ENCODE measurements at regions not wholly inside any gene's neighbourhood (a gene's known extent, or its start where the extent isn't known, plus 50 kb on each side); places are given as distances from the start of the nearest gene placed in this dataset.
"Not testable (repeated sequence)": the region's sequence is repeated elsewhere in the genome, so short reads cannot be mapped to it uniquely, and the experiment has no call there.

DNA sequence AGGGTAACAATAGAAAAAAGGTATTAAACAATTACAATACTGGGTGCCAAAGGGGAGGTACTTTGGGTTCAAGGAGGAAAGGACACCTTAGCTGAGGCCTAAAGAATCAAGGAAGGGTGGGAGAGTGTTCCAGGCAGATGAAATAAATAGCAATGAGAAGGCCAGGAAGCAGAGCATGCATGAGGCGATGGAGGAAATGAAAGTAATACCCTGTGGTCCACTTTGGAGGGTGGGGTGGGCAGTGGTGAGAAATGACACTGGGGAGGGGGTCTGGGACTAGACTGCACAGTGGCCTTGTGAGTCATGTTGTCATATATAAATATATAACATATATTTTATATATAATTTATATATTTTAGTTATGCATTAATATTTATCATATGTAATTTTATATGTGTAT is 55.9 kb downstream of the BHLHE40 start:
- DNase-seq: no peak

DNA sequence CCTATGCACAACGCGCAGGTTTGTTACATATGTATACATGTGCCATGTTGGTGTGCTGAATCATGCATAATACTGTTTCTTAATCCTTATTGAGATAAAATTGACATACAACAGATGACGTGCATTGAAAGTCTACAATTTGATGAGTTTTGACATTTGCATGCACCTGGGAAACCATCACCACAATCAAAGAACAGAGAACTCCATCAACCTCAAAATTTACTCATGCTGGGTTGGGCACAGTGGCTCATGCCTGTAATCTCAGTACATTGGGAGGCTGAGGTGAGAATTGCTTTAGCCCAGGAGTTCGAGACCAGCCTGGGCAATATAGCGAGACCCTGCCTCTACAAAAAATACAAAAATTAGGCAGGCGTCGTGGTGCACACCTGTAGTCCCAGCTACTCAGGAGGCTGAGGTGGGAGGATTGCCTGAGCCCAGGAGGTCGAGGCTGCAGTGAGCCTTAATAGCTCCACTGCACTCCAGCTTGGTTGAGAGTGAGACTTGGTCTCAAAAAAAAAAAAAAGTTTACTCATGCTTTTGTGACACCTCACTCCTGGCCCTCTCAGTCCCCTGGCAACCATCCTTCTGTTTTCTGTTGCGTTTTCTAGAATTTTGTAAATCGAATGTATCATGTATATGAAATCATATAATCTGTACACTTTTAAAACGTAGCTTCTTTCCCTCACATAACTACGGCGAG is 56.6 kb downstream of the BHLHE40 start:
- no peak for DNase-seq

DNA sequence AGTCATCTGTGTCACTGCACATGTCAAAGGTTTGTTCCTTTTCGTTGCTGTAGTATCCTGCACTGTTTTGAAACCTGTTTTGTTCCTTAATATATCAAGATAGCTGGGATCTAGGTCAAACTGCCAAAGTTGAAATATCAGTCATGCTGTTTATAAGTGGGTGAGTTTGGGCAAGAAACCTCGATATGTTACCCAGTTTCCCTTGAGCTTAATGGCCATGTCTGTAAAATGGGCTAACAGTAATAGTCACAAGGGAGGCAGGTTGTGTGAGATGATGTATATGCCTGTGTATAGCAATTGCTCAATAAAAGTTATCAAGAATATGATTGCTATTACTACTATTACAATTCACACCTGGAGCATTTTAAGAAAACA is 57.1 kb downstream of the BHLHE40 start:
- no peak for DNase-seq

DNA sequence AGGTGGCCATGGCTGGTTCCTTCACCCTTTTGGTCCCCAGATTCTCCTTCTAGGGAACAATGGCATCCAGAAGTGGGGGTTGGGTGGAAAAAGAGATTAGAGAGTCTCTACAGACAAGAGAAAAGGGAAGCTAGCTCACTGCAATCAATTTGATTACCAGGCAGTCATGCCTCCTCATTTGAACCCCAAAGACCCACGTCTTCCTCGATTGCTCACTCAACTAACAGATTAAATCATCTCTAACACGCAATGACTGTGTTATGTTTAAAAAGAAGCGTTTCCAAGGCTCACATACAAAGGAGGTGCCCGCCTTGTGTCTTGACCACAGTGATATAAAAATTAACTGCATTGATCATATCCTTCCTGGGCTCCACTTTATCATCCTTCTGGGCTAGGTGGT is 57.6 kb downstream of the BHLHE40 start:
- no peak for DNase-seq

DNA sequence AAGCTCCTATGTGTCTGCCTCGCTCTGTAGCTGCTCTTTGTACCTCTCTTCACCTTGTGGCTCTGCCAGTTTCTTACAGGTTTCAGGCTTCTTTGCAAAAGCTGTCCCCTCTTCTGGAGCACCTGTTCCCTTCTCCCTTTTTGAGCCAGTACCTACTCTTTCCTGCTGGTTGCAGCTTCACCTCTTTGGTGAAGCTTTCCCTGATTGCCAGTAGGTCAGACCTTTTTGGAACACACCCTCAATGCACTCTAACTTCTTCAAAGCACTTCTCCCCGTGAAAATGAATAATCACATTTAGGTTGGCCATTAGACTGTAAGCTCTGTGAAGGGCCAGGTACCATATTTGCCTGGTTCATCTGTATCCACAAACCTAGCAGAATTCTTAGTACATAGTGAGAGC is 60.3 kb downstream of the BHLHE40 start:
- no peak for DNase-seq

DNA sequence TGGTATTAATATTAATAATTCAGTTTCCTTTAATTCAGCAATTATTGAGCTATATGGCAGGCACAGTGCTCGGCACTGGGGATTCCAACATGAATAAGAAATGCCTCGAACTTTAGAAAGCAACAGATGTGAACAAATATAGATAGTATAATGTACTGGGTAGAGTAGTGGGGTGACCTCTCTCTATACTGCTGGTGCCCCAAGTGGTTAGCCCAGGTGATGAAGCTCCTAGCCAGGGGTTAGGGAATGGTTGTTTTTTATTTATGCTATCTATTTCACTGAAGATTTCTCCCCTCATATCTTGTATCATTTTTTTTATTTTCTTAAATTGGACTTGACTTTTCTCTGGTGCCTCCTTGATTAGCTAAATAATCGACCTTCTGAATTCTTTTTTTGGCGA is 62.1 kb downstream of the BHLHE40 start:
- no peak for DNase-seq

DNA sequence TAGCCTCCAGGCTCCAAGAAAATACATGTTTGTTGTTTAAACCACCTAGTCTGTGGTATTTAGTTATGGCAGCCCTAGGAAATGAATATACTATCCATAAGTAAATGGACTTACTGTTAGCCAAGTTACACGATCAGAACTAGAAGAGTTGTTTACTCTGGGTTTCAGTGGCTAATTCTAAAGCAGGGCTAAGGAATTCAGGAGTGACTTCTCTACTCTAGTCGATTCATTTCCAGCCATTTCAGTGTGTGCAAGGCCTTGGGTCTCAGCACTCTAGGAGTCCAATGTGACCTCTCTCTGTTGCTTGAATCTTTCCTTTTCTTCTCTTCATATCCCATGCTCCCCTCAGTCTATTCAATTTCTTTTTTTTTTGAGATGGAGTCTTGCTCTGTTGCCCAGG is 66.7 kb downstream of the BHLHE40 start:
- DNase-seq: no peak

DNA sequence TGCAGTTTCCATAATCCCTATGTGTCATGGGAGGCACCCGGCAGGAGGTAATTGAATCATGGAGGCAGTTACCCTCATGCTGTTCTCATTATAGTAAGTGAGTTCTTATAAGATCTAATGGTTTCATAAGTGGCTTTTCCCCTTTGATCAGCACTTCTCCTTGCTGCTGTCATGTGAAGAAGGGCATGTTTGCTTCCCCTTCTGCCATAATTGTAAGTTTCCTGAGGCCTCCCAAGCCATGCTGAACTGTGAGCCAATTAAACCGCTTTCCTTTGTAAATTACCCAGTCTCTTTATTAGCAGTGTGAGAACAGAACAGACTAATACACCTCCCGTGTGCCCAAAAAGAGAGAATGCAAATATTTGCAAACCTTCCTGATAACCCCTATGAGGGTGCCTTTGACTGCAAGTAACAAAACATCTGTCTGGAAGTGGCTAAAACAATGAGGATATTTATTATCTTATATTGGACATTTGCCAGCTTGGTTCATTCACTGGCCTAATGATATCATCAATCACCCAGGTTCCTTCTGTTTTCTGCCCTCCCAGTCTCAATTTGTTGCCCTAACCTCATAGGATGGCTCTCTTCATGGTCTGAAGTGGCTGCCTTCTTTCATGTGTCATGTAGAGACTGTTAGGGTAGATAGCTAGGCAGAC is 68.7 kb downstream of the BHLHE40 start:
- peak; percentile 34 for DNase-seq

DNA sequence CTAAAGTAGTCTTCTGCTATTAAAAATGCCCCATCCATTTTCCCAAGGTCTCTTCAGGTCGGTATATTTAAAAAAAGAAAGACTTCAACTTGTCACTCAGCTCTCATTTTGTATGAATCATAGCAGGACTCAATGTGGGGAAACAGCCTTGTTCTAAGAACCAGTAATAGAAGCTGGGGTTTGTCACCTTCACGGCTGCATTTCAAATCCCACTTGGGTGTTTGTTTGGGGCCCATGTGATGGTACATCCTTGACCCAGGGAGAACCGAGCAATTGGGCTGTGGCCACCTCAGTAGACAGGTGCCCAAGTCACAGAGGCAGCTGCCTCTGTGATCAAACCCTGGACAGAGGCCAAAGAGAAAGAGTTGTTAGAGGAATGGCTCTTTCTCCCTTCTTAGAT is 70.3 kb upstream of the ARL8B start:
- DNase-seq: no peak

DNA sequence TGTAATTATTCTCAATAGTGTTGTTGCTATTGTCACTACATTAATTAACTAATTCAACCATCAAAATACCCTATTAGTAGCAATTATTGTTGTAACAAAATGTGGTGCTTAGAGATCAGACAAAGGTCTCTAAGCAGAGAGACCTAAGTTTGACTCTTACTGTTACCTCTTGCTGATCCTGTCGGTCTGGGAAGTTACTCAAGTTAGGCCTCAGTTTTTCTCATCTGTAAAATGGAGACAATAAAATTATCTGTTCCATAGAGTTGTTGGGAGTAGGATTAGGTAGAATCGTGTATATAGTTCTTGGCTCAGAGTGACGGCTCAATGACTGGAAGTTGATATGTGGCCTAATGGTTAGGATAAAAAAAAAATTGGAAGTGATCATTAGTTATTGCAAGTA is 69.8 kb upstream of the ARL8B start:
- no peak for DNase-seq

DNA sequence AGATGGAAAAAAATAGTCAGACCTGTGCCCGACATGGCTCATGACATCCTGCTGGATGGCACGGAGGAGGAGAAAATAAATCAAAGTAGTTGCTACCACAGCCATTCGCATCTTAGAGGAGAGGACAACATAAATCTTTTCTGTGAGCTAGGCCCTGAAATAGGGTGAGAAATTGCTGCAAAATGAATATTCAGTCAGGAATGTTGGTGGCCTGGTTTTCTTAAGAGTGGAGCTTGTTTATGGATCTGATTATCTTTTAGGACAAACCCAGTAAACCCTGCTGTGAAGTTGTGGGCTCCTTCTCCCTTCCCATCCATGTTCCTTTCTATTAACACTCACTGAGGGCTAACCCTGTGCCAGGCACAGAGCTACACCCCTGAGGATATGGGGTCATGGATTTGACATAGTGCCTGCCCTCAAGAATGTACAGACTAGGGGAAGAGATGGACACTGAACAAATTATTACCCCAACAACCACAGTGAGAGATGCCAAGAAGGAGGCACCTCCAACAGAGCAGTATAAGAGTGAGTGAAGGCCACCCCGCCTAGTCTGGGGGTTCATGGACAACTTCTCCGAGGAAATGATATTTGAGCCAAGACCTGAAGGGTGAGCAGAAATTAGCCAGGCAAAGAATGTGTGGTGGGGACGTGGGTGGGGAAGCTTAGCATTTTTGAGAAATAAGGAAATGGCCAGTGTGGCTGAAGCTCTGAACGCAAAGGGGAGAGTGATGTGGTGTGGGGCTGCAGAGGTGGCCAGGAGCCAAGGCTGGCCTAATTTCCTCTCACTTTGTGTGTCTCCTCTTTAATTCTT is 68.9 kb upstream of the ARL8B start:
- DNase-seq: no peak

DNA sequence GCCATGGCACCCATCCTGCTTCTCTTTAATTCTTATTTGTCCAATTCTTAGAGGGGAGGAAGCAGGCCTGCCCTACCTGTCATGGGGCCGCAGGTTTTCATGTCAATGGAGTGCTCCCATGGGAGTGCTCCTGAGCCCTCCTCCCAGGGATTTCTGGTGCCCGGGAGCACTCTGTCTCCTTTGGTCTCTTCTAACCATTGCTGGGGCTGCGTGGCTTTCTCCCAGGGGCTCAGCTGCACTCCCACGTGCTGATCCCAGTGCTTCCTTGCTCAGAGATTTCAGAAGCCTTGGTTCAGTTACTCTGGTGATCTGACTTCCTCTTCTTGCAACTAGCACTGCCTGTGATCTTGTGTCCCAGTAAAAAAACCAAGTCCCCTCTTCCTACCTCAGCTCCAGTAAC is 68.0 kb upstream of the ARL8B start:
- no peak for DNase-seq

DNA sequence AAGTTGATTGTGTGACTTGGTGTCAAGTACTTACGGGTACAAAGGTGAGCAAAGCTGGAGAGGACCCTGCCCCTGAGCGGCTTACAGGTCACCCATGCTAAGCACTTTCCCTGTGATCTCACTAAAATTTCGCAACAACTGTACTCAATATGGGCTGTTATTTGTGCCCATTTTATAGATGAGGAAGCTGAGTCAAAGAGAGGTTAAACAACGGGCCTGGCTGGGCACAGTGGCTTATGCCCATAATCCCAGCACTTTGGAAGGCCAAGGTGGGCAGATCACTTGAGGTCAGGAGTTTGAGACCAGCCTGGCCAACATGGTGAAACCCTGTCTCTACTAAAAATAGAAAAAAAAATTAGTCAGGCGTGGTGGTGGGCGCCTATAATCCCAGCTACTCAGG is 67.5 kb upstream of the ARL8B start:
- not testable (repeated sequence) for DNase-seq

DNA sequence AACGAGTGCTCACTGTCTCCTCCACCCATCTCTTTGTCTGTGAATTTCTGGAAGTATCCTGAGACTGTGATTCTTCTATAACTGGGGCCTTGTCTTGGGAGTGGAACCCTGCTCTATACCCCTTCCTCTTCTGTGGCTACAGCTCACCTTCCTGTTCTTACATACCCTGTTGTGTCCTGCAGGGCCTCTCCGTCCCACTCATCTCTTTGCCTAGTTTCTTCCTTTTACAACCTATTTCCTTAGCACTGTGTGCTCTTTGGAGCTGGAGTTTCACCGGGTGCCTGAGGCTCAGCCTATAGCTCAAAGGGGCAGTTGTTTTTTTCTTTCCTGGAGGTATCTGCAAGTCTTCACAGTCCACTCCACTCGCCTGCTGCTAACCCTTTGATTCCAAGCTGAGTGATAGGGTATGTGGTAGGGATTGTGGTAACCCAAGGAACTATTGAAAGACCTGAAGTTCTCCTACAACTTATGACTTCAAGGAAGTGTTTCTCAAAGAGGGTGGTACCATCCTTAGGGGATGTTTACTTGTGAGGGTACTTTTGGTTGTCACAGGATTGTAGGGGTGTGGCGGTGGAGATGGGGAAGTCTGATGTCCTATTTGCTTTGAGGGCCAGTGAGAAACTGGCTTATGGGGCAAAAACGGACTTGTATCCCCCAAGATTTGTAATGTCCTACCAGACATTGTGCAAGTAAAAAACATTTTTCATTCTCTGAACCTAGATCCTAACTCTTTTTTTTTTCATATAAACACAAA is 66.6 kb upstream of the ARL8B start:
- no peak for DNase-seq

DNA sequence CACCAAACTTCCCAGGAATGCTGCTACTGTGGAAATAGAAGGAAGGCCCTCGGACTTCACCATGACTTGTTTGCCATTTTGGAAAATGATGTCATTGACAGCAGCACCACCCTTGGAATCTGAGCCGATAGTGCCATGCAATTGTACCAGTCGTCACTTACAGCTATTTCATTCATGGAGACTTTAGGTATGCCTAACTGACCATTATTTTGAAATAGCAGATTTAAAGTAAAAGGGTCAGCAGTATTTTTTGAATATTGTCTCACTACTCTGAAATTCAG is 66.0 kb upstream of the ARL8B start:
- DNase-seq: no peak

DNA sequence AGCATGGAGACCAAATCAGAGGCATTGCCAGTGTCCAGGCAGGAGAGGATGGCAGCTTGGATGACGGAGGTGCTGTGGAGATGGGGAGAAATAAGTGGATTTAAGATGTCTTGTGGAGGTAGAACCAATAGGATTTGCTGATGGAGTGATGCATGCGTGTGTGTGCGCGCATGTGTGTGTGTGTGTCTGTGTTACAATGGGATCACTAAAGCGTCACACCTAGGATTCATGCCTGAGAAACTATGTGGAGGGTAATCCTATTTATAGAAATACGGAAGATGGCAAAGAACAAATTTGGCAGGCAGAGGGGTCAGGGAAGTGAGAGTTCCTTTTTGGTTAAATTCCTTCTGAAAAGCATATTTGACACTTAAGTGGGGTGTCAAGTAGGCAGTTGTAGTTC is 64.8 kb upstream of the ARL8B start:
- DNase-seq: no peak

DNA sequence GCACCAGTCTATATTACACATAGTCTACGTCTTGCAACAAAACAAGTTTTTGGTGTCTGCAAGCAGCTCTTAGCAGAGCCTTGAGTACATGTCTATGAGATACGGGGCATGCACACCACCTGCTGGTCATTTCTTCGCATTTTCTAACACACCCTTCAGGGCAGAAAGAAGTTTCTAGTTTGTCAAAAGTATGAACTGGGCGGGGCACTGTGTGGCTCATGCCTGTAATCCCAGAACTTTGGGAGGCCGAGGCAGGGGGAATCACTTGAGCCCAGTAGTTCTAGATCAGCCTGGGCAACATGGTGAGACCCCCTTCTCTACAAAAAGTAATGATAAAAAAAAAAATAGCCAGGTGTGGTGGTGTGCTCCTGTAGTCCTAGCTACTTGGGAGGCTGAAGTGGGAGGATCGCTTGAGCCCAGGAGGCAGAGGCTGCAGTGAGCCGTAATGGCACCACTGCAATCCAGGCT is 64.2 kb upstream of the ARL8B start:
- peak; percentile 25 for DNase-seq

DNA sequence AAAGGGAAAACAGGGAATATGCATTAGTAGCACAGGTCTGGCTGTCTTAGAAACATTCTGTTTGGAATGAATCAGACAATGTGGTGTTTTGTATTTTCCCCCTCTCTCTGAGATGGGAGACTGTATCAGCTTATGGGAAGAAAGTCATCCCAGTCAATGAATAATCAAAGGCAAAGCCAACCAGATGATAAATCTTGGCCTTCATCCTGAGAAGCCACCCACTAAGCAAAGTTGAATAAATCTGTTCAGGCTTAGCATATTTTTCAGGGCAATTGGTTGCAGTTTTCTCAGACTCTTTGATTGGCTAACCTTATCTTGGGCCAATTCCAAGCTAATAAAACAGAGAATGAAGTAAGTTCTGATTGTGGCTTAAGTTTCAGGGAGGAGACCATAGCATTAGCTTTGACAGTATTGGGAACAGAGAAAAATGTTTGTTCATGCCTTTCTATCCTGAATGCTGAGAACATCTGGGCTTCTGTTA is 63.6 kb upstream of the ARL8B start:
- no peak for DNase-seq

DNA sequence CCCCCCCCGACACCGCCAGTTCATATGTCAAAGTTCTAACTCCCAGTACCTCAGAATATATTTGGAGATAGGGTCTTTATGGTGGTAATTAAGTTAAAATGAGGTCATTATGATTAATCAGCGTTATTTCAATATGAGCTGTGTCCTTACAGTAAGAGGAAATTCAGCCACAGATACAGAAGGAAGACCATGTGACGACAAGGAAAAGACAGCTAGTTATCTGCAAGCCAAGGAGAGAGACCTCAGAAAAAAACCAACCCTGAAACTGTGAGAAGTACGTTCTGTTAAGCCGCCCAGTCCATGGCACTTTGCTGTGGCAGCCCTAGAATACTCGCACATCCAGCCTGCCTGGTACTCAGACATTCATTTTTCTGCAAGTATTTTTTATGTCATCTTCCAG is 62.3 kb upstream of the ARL8B start:
- no peak for DNase-seq

DNA sequence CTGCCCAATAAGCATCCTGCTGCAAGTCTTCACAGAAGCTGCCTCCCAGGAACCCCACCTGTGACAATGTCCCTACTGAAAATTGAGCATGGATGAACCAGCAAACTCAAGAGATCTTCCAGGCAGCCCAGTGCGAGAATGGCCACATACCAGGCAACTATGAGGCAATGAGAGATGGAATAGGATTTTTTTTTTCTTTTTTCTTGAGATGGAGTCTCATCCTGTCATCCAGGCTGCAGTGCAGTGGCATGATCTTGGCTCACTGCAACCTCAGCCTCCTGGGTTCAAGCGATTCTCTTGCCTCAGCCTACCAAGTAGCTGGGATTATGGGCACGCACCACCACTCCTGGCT is 60.9 kb upstream of the ARL8B start:
- DNase-seq: no peak

DNA sequence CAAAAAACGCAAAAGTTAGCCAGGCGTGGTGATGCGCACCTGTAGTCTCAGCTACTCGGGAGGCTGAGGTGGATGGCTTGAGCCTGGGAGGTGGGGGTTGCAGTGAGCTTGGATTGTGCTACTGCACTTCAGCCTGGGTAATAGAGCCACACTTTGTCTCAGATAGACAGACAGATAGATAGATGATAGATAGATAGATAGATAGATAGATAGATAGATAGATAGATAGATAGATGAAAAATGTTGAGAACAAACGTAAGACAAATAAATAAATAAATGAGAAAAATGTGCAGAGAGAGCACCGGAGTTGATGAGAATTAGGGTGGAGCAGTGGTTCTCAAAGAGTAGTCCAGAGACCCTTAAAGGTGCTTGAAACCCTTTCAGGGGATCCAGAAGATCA is 58.4 kb upstream of the ARL8B start:
- DNase-seq: no peak

DNA sequence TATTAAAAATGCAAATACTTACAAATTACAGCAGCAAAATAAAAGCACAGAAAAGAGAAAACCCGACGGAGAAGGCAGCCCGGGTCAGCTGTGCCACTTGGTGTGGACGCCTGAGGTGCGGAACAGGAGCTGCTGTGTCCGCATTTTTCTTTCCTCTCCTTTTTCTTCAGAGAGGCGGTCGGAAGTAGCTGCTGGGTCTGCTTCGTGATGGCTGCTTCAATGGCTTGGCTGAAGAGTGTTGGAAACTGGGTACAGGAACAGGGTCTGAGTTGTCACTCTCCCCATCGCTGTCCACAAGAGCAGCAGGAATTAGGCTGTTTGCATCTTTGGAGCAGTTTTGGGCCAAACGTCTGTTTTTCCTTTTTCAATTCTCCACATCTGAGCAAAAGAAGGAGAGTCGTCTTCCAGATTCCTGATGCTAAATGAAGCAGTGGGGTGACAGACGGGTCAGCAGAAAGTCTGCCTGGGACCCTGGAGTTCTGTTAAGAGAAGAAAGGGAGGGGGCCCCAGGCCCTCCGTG is 53.5 kb upstream of the ARL8B start:
- DNase-seq: no peak

DNA sequence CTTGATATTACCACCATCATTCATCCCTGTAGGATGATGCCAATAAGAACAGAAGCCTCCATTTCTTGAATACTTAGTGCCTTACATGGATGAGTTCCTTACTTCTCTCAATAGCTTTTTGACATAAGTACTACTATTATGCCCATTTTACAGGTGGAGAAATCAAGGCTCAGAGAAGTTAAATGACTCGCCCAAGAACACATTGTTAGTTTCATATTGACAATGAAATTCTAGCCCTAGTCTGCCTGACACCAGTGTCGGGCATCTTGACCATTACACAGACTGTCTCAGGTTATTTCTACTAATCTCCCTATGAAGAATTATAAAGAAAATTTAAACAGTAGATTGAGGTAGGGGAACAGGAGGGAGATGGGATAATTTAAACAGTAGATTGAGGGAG is 52.5 kb upstream of the ARL8B start:
- DNase-seq: no peak

Data from NCI-H1092 treated with DMSO at 0.1 percent for 48 hours (cell line).